Gastrocnemius medialis (tissue), 4 donors: ENCODE measurements at regions not wholly inside any gene's neighbourhood (a gene's known extent, or its start where the extent isn't known, plus 50 kb on each side); places are given as distances from the start of the nearest gene placed in this dataset.
"Not testable (repeated sequence)": the region's sequence is repeated elsewhere in the genome, so short reads cannot be mapped to it uniquely, and the experiment has no call there.

Experiments used
- ATAC-seq, 2 donors: fragments of 150-250 bp; one replicate each; pipeline ENCODE4 v1.9.1; 2016
- DNase-seq, 2 donors: peaks; one replicate each; pipeline ENCODE4 v3.0.0-alpha.2; 2019
- H3K27ac ChIP-seq, 4 donors: fragments of 200-600 bp; sonication (generic); 1 replicate in 1 of 4; 2 replicates in 3 of 4; pipeline ENCODE4 v1.5.1; 2016 to 2018; ENCODE audit warnings: mild to moderate bottlenecking in 2 of 4, moderate library complexity in 1 of 4
- H3K27me3 ChIP-seq, 3 donors: fragments of 200-600 bp; sonication (generic) in 2 of 3; 1 replicate in 1 of 3; 2 replicates in 2 of 3; pipeline versions ENCODE4 v1.5.1 to v1.6.0; 2016 to 2019; ENCODE audit warnings: mild to moderate bottlenecking in 1 of 3, moderate library complexity in 1 of 3
- H3K36me3 ChIP-seq, 2 donors: fragments of 200-600 bp; sonication (generic) in 1 of 2; one replicate each; pipeline ENCODE4 v1.5.1; 2017 to 2018
- H3K4me1 ChIP-seq, 2 donors: fragments of 200-600 bp; sonication (generic) in 1 of 2; one replicate each; pipeline ENCODE4 v1.5.1; 2016 to 2017; ENCODE audit warnings: mild to moderate bottlenecking in 2 of 2
- H3K4me3 ChIP-seq, 4 donors: fragments of 200-600 bp; sonication (generic) in 3 of 4; 1 replicate in 1 of 4; 2 replicates in 3 of 4; pipeline ENCODE4 v1.5.1; 2016 to 2019; ENCODE audit warnings: mild to moderate bottlenecking in 2 of 4
- H3K9me3 ChIP-seq, 3 donors: fragments of 200-600 bp; sonication (generic) in 2 of 3; 1 replicate in 1 of 3; 2 replicates in 2 of 3; pipeline ENCODE4 v1.5.1; 2016 to 2019
- POLR2A ChIP-seq, 2 donors: fragments of 450-650 bp; IDR thresholded peaks; one replicate each; pipeline ENCODE4 v1.6.1; 2017; ENCODE audit warnings: antibody characterized with exemption in 2 of 2, mild to moderate bottlenecking in 2 of 2, moderate library complexity in 2 of 2
- in situ Hi-C, 4 donors: fragments of 200-750 bp; cut with MboI; loops; one replicate each; pipeline versions ENCODE4 v1.15.0 to v1.8.0; 2017; ENCODE audit warnings: low sequenced_read_pairs in 4 of 4
- intact Hi-C: fragments of 100-400 bp; cut with DNase I; formaldehyde crosslinking; loops from one replicate; pipeline ENCODE4 v1.15.1; 2023; ENCODE audit warnings: low total_unique reads
- TF ChIP-seq, protein P1 (sequence below), 5 experiments: fragments of 450-650 bp in 3 of 5; fragments of 200-600 bp in 2 of 5; sonication (generic) in 2 of 5; IDR thresholded peaks in 4 of 5; conservative IDR thresholded peaks in 1 of 5; 1 replicate in 4 of 5; 2 replicates in 1 of 5; pipeline ENCODE4 v1.5.1; 2016 to 2019; ENCODE audit warnings: antibody characterized with exemption in 5 of 5, mild to moderate bottlenecking in 3 of 5, moderate library complexity in 3 of 5

DNA sequence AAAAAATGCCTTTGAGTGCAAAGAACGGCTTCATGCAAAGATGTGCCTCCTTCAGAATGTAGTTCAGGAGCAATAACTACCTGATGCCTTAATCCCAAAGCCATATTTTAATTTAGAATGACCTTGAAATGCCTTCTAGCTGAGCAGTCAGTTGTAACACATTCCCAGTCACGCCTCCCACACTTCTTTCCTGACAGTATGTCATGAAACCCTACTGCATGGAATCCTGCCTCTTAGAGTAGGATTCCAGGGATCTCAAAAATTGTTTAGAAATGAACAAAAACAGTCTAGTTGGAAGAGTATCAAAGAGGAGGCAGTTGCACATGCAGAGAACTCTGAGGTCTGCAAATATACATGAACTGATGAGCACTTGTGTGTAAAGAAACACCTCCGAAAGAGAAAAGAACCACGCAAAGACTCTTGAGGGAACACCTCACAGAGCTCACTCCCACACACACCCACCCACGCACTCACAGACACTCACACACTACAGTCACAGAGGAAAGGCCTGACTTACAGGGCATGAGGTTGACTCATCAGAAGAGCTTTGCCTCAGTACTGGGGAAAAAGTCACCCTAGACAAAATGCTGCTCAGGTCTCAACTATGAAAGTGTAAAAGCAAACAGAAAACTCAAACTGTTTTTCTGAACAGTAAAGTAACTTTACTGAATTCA is 77.4 kb downstream of the GGTLC2 start:
- Histone ChIP-seq H3K9me3 (no peaks in the 10 kb centered on the region), H3K4me1 (no peaks in the 10 kb centered on the region), H3K4me3 (no peak overlapping the region), H3K27me3 (peaks cover 0 to 3% (median 0%) of the 10 kb centered on the region in 3 donors), H3K36me3 (no peaks in the 10 kb centered on the region), H3K27ac (no peak overlapping the region)
- no peak for TF ChIP-seq POLR2A (IDR thresholded peaks at IDR 0.05)
- TF ChIP-seq, protein P1, sequence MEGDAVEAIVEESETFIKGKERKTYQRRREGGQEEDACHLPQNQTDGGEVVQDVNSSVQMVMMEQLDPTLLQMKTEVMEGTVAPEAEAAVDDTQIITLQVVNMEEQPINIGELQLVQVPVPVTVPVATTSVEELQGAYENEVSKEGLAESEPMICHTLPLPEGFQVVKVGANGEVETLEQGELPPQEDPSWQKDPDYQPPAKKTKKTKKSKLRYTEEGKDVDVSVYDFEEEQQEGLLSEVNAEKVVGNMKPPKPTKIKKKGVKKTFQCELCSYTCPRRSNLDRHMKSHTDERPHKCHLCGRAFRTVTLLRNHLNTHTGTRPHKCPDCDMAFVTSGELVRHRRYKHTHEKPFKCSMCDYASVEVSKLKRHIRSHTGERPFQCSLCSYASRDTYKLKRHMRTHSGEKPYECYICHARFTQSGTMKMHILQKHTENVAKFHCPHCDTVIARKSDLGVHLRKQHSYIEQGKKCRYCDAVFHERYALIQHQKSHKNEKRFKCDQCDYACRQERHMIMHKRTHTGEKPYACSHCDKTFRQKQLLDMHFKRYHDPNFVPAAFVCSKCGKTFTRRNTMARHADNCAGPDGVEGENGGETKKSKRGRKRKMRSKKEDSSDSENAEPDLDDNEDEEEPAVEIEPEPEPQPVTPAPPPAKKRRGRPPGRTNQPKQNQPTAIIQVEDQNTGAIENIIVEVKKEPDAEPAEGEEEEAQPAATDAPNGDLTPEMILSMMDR (IDR thresholded peaks at IDR 0.05 in 4 of 5, conservative IDR thresholded peaks at IDR 0.05 in 1 of 5): no peak
- DNase-seq: no peak
- in situ Hi-C loops (no loop called here), intact Hi-C loops (no loop called here)
- ATAC-seq: no peak

DNA sequence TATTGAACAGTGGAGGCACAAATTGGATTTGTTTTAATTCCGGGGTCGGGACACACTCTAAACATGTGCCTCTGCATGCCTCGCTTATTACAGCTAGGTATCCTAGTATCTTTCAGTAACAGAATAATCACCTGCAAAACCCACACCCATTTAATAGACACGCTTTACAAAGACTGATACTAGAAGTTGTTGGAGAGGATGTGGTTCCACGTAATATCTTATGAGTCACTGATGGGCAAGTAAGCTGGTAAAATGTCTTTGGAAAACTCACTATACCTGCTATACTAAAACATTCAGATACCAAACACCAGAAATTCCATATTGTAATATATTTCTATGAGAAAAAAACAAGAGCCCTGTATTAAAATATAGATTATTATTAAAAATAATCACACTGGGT is 84.0 kb downstream of the GGTLC2 start:
- H3K36me3 ChIP-seq: no peaks in the 10 kb centered on the region
- in situ Hi-C loops: no loop called here
- no peak for ATAC-seq
- H3K27ac ChIP-seq: no peak overlapping the region
- TF ChIP-seq, protein P1 (IDR thresholded peaks at IDR 0.05 in 4 of 5, conservative IDR thresholded peaks at IDR 0.05 in 1 of 5): no peak
- no peak for TF ChIP-seq POLR2A (IDR thresholded peaks at IDR 0.05)
- H3K9me3 ChIP-seq: no peaks in the 10 kb centered on the region
- no peaks in the 10 kb centered on the region for H3K4me1 ChIP-seq
- no peak for DNase-seq
- H3K27me3 ChIP-seq: no peaks in the 10 kb centered on the region
- intact Hi-C loops: no loop called here
- H3K4me3 ChIP-seq: no peak overlapping the region

DNA sequence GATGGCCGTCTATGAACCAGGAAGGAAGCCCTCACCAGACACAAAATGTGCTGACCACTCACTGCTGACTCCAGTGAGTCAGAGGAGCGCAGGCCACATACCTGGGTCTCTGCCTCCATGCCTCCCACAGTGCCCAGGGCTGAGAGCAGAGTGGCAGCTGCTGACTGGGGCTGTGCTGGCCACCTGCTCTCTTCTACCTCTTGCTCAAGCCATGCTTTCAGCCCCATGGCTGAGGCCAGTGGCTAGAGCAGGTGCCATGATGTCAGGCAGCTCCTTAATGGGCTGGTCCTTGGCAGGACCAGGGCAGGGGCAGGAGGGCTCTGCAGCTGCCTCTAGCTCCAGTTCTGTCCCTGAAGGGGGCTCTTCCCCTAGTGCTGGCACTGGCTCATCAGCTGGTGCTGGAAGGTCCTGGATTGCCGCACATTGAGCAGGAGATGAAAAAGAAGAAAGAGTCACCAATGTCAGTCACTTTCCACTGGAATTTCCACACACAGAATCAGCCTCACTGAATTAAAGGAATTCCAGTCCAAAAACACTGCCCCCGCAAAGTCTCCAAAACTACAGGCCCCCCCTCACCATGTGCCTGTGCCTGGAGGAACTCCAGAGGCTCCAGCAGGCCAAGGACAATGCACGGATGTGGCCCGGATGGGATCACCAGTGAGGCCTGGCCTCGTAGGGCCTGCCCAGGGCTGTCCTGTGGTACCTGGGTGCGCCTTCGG is 86.4 kb downstream of the GGTLC2 start:
- DNase-seq (no peak), ATAC-seq (no peak)
- H3K9me3 ChIP-seq: no peaks in the 10 kb centered on the region
- intact Hi-C loops: no loop called here
- TF ChIP-seq, protein P1 (IDR thresholded peaks at IDR 0.05 in 4 of 5, conservative IDR thresholded peaks at IDR 0.05 in 1 of 5): no peak
- no peak for TF ChIP-seq POLR2A (IDR thresholded peaks at IDR 0.05)
- H3K4me1 ChIP-seq: no peaks in the 10 kb centered on the region
- in situ Hi-C loops: no loop called here
- no peaks in the 10 kb centered on the region for H3K36me3 ChIP-seq
- no peak overlapping the region for H3K4me3 ChIP-seq
- H3K27ac ChIP-seq: no peak overlapping the region
- H3K27me3 ChIP-seq: no peaks in the 10 kb centered on the region

DNA sequence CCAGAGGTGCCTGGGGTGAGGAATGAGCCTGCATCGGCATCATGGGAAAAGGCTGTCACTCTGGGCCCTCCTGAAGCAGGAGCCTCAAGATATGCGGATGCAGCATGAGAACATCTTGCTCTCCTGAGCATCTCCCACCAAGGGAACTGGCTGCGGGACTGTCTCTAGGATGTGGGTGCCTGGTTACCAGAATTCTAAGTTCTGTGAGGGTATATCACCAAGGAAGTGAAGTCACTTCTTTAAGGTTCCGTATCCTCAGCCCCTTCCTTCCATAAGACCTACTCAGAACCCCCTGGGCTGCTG is 86.9 kb downstream of the GGTLC2 start:
- no peak overlapping the region for H3K27ac ChIP-seq
- DNase-seq: no peak
- no peaks in the 10 kb centered on the region for H3K4me1 ChIP-seq
- no peaks in the 10 kb centered on the region for H3K36me3 ChIP-seq
- no peak overlapping the region for H3K4me3 ChIP-seq
- no peaks in the 10 kb centered on the region for H3K9me3 ChIP-seq
- ATAC-seq: no peak
- intact Hi-C loops: no loop called here
- H3K27me3 ChIP-seq: no peaks in the 10 kb centered on the region
- in situ Hi-C loops: no loop called here
- TF ChIP-seq, protein P1 (IDR thresholded peaks at IDR 0.05 in 4 of 5, conservative IDR thresholded peaks at IDR 0.05 in 1 of 5): no peak
- no peak for TF ChIP-seq POLR2A (IDR thresholded peaks at IDR 0.05)

DNA sequence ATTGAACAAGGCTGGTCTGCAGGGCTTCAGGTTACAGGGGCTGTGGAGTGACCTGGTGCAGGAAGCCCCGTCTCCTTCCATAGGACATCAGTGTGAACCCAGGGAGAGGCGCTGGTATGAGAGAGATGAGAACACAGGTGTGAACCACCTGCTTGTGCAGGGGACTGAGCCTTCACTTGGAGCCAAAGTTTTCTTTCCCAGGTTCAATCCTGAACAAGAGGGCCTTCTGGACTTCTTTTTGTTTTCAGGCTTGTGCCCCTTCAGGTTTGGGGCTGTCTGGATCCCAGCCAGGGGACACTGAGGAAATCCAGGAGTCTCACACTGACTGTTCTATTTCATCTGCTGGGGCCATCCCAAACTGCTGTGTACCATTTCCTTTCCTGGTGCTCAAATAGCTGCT is 88.6 kb downstream of the GGTLC2 start:
- intact Hi-C loops, H3K4me3 ChIP-seq, H3K27ac ChIP-seq, DNase-seq, H3K9me3 ChIP-seq, in situ Hi-C loops, ATAC-seq, H3K4me1 ChIP-seq, H3K27me3 ChIP-seq, H3K36me3 ChIP-seq: not testable (repeated sequence)
